AG09319 (cell line): ENCODE measurements at regions not wholly inside any gene's neighbourhood (a gene's known extent, or its start where the extent isn't known, plus 50 kb on each side); places are given as distances from the start of the nearest gene placed in this dataset.

Experiments
- DNase-seq: peaks from one replicate; pipeline ENCODE4 v3.0.0-alpha.2; 2010; ENCODE audit warnings: low read depth; ENCODE audit errors: extremely low read depth
- TF ChIP-seq, protein P1 (sequence below): IDR thresholded peaks from 2 replicates; pipeline ENCODE4 v1.5.1; 2011; ENCODE audit warnings: low read depth, mild to moderate bottlenecking, inconsistent platforms, low read length, moderate library complexity

DNA sequence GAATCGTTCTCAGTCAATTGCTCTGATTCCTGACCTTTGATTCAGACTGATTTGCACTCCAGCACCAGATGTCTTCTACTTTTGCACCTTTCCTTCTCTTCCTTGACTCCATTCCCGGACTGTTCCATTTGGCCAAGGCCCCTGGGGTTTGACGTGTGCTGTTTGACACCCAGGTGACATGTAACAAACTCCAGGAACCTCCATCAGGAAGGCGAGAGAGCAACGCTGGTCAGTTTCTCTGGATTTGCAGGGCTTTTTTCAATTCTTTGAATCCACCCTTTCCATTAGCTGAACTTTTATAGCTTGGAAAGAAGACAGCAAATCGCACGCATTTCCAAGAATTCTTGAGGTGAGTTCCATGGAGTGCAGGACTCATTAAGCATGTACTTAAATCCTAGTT, 98.4 kb upstream of the FOXF1 start:
- TF ChIP-seq, protein P1, sequence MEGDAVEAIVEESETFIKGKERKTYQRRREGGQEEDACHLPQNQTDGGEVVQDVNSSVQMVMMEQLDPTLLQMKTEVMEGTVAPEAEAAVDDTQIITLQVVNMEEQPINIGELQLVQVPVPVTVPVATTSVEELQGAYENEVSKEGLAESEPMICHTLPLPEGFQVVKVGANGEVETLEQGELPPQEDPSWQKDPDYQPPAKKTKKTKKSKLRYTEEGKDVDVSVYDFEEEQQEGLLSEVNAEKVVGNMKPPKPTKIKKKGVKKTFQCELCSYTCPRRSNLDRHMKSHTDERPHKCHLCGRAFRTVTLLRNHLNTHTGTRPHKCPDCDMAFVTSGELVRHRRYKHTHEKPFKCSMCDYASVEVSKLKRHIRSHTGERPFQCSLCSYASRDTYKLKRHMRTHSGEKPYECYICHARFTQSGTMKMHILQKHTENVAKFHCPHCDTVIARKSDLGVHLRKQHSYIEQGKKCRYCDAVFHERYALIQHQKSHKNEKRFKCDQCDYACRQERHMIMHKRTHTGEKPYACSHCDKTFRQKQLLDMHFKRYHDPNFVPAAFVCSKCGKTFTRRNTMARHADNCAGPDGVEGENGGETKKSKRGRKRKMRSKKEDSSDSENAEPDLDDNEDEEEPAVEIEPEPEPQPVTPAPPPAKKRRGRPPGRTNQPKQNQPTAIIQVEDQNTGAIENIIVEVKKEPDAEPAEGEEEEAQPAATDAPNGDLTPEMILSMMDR, result no peak
- DNase-seq, result no peak

DNA sequence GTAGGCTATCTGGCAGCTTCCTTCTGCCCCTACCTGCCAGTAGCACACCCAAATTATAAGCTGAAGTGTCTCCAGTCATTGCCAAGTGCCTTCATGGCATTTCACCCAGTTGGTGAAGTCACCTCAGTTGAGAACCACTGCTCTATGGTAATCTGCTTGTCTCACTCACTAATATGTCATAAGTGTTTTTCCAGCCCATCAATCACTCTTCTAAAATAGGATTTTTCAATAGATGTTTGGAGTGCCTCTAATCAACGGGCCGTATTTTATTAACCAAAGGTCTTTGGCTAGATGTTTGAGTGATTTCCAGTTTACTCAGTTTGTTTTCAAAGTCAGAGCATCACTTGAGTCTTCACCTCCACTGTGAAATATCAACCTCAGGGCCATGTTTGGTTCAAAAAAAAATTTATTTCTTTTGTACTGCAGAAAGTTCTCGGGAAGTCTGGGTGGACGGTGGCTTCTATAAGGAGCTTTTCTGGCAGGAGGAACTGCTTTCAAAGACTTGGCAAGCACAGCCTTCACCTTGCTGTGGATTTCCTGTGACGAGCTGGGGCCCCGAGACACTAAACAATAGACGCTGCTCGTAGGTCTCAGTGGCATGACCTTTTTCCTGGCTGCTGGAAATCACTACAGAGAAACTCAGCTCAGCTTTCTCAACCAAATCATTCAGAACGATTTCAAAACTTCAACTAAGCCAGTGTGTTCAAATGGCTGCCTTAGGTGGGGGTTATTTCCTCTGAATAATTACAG, 95.2 kb upstream of the FOXF1 start:
- no peak for DNase-seq
- TF ChIP-seq, protein P1, result no peak

DNA sequence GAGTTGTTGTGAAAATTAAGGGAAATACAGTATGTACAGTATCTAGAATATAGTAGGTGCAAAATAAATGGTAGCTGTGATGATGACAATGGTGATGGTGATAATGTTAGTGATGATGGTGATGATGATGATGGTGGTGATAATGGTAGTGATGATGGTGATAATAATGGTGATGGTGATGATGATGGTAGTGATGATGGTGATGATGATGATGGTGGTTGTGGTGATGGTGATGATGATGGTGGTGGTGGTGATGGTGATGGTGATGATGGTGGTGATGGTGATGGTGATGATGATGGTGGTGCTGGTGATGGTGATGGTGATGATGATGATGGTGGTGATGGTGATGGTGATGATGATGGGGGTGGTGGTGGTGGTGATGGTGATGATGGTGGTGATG, 91.3 kb upstream of the FOXF1 start:
- TF ChIP-seq, protein P1, result no peak
- no peak for DNase-seq

DNA sequence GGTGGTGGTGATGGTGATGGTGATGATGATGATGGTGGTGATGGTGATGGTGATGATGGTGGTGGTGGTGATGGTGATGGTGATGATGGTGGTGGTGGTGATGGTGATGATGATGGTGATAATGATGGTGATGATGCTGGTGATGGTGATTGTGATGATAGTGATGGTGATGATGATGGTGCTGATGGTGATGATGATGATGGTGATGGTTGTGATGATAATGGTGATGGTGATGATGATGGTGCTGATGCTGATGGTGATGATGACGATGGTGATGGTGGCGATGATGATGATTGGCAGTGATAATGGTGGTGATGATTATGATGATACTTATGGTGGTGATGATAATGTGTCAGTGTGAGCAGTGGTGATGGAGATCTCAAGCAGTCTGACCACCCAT, 90.8 kb upstream of the FOXF1 start:
- TF ChIP-seq, protein P1, result no peak
- no peak for DNase-seq

DNA sequence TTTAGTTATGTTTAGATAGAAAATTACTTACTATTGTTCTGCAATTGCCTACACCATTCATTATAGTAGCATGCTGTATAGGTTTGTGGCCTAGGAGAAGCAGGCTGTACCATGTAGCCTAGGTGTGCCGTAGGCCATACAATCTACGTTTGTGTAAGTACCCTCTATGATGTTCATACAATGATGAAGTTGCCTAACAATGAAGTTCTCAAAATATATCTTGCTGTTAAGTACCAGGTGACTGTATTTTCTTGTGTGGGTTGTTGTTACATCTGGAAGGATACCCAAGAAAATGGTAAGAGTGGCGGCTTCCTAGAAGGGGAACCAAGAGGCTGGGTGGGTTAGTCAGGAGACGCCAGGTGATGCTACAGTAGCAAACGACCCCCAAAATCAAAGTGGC, 88.3 kb upstream of the FOXF1 start:
- TF ChIP-seq, protein P1, result no peak
- DNase-seq, result no peak

DNA sequence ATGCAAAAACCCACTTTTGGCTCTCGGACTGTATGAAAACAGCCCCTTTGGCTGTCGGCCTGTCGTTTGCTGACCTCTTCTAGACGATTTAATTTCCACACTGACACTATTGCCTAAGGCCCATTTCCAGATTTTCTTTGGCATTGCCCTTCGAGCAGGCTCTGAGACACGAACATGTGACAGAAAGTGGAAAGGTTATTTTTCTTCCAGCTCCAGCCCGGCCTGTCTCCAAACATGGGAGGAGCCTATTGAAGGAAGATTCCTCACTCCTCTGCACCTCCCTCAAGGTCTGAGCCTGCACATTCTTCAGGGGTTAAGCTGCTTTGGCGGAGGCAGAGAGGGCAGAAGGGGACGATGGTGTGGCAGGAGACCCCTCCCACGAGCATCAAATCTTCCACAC, 85.9 kb upstream of the FOXF1 start:
- TF ChIP-seq, protein P1, result no peak
- DNase-seq, result no peak

DNA sequence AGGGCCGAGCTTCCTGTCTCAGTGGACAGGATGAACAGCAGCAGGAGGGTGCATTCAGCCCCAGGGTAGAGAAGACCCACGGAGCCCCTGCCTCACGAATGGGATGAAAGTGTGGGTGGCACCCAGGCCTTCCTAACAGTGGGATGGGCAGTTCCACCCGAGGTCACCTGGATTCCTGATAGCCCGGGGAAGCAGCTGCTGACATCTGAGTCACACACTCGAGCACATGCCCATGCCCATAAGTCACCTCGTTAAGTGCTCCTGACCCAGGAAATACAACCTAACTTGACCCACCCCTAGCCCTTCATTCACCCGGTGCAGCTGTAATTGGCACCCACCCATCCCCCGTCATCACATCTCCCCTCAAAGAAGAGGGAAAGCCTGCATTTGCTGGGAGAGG, 85.3 kb upstream of the FOXF1 start:
- TF ChIP-seq, protein P1, result no peak
- DNase-seq, result no peak
